Nucleus accumbens (tissue), 56 donors: ENCODE measurements at regions not wholly inside any gene's neighbourhood (a gene's known extent, or its start where the extent isn't known, plus 50 kb on each side); places are given as distances from the start of the nearest gene placed in this dataset.
"Not testable (repeated sequence)": the region's sequence is repeated elsewhere in the genome, so short reads cannot be mapped to it uniquely, and the experiment has no call there.

ENCODE experiments used
- DNase-seq, 56 donors: peaks; one replicate each; lab custom pipeline; 2025; lab: John Stamatoyannopoulos, UW

DNA sequence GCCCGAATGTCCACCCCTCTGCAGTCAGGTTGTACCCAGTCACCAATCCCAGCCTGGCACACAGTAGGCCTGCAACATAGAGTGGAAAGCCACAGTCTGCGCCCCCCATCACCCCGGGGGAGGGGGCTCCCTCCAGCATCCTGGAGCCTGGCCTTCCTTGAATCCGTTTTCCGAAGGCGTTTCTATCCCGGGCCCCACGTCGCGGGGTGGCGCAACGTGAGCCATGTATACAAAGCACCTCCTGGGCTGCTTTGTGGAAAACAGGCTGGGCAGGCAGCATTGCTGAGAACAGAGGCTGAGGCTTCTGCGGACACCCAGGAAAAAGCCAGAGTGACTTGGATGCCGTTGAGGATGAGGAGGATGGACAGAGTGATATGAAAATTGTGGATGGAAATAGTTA lies 103.3 kb upstream of the USP29 start:
- DNase-seq = no peak

DNA sequence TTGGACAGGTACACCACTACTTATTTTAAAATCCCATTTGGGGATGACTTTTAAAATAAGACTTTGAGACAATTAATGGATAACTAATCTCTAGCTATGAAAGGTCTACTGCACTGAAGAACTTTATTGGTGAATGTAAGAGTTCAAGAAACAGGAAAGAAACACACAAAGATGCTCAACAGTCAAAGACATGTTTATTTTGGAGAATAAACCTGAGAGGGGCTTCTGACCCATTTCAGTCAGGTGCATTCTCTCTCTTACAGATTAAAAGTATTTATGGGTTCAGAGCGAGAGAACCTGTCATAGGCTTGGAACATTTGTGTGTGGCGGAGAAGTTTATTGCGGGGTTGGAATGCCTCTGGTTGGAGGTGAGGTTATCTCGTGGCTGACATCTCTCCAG lies 94.3 kb upstream of the USP29 start:
- no peak for DNase-seq

DNA sequence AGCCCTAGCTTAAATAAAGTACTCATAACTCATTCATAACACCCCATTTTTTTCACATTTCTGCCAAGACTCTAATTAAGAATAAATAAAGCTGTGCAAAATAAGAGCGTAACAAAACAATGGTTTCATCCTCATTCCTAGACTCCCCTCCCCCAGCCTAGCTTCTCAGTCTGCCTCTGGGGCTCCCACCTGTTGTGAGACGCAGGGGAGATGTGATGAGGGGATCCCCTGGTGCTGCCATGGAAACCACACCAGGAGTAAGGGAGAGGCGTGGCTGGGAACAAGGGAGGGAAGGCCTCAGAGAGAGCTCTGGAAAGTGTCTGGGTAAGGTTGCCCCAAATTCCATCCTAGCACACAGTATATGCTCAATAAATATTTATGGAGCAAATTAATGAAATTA lies 93.3 kb upstream of the USP29 start:
- no peak for DNase-seq

DNA sequence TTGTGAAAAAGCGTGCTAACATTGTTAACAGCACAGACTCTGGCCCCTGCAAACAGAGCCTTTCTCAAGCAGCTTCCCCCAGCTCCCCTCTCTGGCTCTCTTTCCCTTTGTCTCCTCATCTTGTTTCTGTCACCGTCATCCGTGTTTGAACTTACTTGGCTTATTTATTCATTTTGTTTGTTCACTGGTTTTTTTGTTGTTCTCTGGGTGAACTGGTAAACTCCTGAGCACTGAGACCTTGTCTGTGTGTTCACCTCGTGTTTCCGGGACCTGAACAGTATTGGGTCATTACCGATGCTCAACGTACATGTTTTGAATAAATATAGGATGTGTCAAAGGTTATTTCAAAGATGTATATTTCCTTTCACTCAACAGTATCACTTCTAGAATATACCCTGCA lies 92.4 kb upstream of the USP29 start:
- DNase-seq = no peak

DNA sequence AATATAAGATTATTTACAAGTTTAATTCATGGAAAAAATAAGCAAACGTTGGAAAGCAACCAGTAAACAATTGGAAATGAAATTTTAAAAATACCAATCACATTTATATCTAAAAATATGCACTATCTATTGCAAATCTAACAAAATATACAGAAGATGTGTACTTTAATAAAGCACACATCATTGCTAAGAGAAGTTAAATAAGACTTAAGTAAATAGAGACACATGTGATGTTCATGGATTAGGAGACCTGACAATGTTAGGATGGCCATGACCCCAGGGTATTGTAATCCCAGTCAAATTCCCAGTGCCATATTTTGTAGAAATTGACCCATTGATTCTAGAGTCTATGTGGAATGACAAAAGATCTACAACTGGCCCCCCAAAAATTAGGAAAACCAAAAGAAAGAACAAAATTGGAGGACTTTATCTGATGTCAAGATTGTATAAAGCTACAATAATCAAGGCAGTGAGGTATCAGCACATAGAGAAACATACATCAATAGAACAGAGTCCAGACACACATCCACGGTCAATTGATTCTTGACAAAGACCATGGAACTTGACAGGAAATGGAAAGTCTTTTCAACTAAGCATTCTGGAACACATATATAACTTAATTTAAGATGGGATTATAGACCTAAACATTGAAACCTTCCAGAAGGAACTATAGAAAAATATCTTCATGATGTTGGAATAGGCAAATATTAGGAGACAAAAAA lies 90.8 kb upstream of the USP29 start:
- no peak for DNase-seq

DNA sequence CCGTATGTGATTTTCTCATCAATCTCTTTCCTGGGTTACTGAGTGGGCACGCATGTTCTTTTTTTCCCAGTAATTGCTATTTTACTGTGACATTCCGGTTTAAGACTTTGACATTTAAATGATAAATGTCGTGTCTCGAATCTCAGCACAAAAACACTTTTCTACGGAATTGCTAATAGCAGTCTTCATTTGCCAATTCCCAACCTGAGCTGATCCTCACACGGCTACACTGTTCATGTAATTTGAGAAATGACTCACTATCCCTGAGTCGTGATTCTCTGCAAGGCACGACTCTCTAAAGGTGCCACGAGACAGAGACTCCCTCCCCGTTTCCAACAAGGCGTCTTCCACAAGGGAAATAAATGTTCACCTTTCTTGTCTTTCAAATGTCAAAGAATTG lies 88.7 kb upstream of the USP29 start:
- peak in 22 of 56 donors; percentile 1 to 68 (median 23) for DNase-seq

DNA sequence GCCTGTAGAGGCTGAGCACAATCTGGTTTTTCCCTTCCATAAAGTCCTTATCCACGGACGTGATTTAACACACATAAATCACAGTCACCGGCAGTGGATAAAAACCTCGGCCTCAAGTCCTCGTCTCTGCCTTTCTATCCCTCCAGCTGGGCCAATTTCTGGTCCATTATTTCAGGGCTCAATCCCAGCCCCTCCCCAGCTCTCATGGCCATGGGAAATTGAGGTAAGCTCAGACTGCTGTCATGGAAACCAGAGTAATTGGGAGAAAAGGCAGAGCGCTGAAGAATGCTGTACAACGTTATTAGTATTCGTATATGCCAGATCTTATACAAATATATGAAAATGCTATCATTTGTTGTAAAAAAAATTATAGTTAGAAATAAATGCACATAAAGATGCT lies 86.2 kb upstream of the USP29 start:
- DNase-seq = no peak

DNA sequence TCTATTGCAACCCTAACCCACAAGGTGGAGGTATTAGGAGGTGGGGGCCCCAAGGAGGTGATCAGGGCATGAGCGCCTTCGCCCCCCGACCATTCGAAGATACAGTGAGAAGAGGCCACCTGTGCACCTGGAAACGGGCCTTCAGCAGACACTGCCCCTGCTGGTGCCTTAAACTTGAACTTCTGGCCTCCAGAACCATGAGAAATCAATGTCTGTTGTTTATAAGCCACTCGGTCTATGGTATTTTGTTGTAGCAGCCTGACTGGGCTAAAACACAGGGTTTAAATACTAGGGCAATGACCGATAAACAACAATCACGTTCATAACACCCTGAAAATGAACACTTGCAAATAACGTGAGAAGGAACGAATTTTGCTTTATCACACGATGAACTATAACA lies 85.2 kb upstream of the USP29 start:
- no peak for DNase-seq

DNA sequence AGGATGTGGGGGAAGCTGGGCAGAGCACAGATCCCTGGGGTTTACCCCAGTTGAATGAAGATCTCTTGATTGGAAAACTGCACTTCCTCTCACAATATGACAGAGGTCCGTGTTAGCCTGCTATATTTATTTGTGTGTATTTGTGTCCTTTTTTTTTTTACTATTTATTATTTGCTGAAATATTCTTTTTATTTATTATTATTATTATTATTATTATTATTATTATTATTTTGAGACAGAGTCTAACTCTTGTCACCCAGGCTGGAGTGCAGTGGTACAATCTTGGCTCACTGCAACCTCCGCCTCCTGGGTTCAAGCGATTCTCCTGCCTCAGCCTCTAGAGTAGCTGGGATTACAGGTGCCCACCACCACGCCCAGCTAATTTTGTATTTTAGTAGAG lies 84.0 kb upstream of the USP29 start:
- not testable (repeated sequence) for DNase-seq

DNA sequence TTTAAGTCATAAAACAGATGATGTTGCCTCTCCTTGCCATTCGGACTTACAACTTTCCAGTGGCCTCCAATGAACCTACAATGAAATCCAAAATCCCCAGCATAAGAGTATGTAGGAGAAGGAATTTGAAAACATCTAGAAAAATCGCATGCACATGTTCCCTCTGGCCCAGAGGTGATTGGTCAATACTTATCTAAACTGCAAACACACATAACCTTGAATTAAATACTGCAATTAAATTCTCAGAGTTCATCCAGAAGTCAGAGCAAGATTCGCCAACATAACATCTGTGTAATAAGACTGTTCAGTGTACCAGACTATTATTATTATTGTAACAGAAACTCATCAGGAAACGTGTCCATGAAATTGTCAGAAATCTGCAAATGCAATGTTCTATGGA lies 82.2 kb upstream of the USP29 start:
- no peak for DNase-seq

DNA sequence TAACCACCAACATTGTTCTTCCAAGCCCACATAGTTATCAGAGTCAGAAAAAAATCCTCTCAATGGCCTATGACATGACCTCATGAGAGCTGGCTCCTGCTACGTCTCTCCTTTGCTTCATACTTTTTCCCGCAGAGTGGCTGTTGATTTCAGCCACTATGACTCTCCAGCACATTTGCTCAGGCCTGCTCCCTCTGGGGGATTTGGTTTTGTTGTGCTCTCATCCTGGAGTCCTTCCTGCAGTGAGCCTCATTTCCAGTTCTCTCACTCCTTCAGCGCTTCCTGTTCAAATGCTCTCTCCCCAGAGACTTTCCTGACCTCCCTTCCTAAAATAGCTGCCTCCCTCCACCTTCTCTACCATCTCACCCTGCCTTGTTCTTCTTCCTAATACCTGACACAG lies 72.0 kb upstream of the USP29 start:
- DNase-seq = no peak

DNA sequence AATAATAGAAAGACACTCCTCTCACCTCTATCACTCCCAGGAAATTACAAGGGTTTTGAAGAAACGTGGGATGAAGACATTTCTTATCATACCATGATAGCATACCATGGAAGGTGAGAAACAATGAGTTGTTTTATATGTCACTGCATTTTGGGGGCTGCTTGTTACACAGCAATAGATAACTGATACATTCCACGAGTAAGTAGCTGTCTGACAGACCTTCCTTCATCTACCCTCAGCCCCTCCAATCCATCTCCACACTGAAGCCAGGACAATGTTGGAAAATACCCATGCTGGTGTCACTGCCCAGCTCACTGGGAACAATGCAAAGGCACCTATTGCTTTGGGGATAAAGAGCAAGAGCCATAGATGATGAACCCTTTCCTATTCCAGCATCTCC lies 68.9 kb upstream of the USP29 start:
- DNase-seq = no peak

DNA sequence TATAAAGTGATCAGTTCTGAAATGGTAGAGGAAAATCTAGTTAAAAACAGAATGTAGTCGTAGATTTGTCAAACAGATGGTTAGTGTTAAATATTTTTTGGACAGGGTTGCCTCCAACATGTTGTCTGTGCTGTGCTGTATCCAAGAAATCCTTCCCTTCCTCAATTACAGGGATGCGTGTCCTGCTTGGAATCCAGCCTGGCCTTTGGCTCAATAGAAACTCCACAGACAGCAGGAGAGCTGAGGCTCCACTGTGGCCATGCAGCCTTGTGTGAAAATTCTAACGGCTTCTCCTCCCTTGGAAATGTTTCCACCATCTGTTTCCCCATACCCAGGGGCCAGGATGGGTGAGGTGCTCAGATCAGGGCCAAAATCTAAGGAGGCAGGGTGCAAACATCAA lies 67.7 kb upstream of the USP29 start:
- DNase-seq = no peak

DNA sequence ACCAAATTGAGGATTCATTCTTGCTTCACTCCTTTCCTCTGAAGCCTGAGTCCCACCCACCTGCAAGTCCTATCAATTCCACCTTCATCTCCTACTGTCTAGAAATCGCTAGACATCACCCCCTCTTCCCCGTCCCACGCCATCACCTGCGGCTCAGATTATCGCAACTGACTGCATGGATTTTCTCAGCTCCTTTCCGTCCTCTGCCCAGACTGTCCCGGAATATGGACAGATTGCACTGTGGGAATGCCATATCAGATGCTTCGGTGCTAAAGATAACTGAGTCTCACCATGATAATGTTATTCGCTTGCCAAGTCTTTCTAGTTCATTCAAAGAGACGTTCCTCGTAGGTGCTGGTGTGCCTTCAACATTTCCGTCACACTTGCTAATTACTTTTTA lies 66.4 kb upstream of the USP29 start:
- peak in 5 of 56 donors; percentile 6 to 43 (median 16) for DNase-seq

DNA sequence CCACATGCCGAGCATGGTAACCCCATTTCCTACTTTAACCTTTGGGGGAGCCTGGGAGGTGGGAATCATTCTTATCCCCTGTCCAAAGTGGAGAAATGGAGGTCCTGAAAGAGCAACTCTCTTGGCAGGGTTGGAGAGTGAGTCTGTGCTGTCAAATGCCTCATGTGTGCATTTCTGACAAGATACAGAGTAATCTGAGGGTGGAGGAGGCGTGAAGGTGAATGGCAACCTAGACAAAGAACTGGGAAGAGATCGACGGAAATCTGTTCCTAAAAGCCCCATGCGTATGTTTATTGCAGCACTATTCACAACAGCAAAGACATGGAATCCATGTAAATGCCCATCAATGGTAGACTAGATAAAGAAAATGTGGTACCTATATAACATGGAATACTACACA lies 63.8 kb upstream of the USP29 start:
- peak in 1 of 56 donors; percentile 2 for DNase-seq

DNA sequence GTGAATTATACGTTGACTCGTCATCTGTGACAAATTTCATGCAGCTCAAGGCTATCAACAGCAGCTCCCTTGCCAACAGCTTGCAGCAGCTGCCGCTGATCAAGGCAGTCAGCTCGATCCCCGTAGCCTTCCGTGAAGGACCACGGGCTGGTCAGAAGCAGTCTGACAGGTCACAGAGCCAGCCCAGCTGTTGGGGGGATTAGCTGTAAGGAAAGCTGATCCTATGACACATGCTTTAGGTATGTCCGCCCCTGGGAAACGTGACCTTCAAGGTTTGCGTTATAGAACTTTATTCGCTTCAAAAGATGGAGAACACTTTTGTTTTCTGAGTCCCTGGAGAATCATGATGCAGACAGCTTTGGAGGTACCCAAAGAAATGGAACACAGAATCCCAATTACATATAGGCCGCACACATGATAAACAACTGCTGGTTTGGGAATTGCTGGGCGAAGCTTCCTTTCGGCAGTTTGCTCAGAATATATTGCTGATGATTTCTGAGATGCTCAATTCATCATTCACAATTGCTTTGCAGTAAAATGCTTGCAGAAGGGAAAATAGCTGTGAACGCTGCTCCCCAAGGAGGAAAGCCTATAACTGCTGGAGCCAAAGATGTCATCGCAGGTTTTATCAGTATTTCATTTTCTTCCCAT lies 62.6 kb upstream of the USP29 start:
- DNase-seq = peak in 10 of 56 donors; percentile 3 to 23 (median 10)

DNA sequence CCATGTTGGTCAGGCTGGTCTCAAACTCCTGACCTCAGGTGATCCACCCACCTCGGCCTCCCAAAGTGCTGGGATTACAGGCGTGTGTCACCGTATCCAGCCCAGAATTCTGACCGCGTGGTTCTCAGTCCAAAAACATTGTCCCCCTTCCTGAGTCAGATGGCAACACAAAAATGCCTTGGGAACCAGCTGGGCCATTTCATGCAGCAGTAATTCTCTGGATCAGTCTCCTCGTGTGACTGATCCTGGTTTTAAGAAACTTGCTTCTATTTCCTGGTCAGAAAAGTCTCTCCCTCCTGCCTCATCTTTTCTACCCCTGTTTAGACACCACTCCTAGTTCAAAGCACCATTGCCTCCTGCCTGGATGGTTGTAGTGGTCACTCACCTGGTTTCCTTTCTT lies 60.9 kb upstream of the USP29 start:
- no peak for DNase-seq

DNA sequence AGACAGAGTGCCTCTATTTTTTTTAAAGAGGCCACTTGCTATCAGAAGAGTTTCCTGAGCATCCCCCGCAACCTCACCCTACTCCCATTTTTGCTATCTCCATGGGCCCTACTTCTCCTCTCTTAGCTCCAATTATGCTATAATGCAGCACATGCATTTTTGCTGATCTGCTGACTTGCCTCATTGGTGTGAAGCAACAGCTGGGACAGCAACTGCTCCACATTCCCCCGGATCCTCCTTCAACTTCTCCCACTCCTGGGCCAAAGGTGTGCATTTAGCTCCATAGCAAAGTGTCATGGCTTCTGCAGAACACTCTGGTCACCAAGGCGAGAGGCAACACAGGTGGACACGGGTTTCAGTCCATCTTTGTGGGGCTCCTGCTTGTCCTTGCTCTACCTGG lies 56.7 kb upstream of the USP29 start:
- no peak for DNase-seq

DNA sequence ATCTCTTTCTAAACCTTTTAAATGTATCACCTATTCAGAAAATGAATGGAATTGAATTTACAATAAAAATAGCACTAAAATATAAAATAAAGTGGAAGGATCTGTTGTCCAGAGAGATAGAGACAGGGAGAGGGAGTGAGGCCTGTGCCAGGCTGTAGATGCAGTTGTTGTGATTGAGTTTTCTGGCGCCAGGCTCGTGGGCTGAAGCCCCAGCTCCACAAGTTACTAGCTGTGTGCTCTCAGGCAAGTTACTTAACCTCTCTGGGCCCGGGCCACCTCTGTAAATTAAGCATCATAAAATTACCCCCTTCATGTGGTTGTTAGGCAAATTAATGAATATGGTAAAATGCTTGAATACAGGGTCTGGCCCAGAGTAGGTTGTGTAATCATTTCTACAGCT lies 52.3 kb upstream of the USP29 start:
- DNase-seq = no peak

DNA sequence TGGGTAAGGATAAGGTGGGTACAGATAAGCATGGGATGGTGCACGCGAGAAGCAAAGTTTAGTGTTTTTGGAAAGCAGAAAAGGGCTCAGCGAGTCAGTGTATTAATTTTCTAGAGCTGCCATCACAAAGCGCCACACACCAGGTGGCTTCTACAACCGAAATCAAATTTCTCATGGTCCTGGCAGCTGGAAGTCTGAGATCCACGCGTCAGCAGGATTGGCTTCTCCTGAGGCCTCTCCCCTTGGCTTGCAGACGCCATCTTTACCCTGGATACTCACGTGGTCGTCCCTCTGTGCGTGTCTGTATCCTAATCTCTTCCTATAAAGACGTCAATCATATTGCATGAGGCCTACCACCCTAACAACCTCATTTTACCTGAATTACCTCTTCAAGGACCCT lies 51.5 kb upstream of the USP29 start:
- no peak for DNase-seq

DNA sequence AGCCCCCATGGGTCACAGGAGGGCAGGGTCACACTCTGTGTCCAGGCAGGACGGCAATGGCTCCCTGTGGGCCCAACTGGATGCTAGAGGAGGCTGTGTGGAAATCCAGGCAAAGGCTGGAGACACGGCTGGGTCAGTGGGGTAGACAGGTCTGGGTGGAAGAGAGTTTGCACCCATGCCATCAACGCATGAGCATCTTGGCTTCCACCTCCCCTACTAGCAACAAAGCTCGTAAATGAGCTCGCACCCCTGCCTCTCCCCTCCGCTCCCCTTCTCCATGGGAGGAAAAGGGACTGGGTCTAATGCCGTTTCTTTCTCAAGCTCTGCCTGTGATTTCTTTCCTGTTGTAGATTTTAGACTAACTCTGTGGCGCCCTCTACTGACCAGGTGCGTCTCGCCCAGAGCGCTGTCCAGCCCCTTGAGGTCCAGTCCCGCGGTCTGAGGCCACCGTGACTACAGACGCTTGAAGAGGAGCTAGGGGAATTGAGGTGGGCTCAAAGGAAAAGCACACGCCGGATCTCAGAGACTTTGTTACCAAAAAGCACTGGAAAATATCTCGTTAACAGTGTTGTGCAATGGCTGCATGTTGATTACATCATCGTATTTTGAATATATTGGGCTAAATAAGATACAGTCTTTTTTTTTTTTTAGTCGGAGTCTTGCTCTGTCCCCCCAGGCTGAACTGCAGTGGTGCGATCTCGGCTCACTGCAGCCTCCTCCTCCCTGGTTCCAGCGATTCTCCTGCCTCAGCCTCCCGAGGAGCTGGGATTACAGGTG lies 50.7 kb upstream of the USP29 start:
- peak in 29 of 56 donors; percentile 0 to 70 (median 19) for DNase-seq
